SK-N-SH (cell line): ENCODE measurements at regions not wholly inside any gene's neighbourhood (a gene's known extent, or its start where the extent isn't known, plus 50 kb on each side); places are given as distances from the start of the nearest gene placed in this dataset.

ENCODE experiments used
- CTCF ChIA-PET: fragments of 300-600, 350-600 bp; formaldehyde crosslinking; extraction: SDS; loops from one replicate; lab custom pipeline; 2021; lab: Yijun Ruan, JAX
- POLR2A ChIA-PET: fragments of 350-600 bp; sonication (Branson Sonifier 250); formaldehyde crosslinking; extraction: SDS; loops from one replicate; lab custom pipeline; 2020; ENCODE audit warnings: antibody characterized with exemption, inconsistent platforms; lab: Yijun Ruan, JAX
- DNase-seq: peaks from one replicate; pipeline ENCODE4 v3.0.0; 2012
- H2AFZ ChIP-seq: fragments of 200-600 bp; sonication (generic); 2 replicates; pipeline ENCODE4 v1.8.1; 2016; ENCODE audit warnings: antibody characterized with exemption, mild to moderate bottlenecking, low read depth
- H3F3A ChIP-seq: fragments of 200-600 bp; sonication (generic); replicated peaks from 2 replicates; pipeline ENCODE3; 2016; ENCODE audit warnings: antibody characterized with exemption, mild to moderate bottlenecking; ENCODE audit not compliant: insufficient read depth
- H3K27ac ChIP-seq, 2 experiments: fragments of 200-500 bp in 1 of 2; fragments of 200-600 bp in 1 of 2; sonication (Bioruptor generic) in 1 of 2; sonication (generic), shearing (Covaris generic) in 1 of 2; 2 replicates each; pipeline versions ENCODE4 v1.5.1 to v1.6.1; 2014 to 2016; ENCODE audit warnings: low read depth in 2 of 2, inconsistent platforms in 1 of 2, low read length in 1 of 2, mild to moderate bottlenecking in 1 of 2, mixed read lengths in 1 of 2
- H3K27me3 ChIP-seq: fragments of 200-600 bp; sonication (generic), shearing (Covaris generic); 2 replicates; pipeline ENCODE4 v1.6.1; 2016; ENCODE audit warnings: mixed run types; ENCODE audit not compliant: insufficient read depth
- H3K36me3 ChIP-seq, 2 experiments: fragments of 200-500 bp in 1 of 2; fragments of 200-600 bp in 1 of 2; sonication (Bioruptor generic) in 1 of 2; sonication (generic) in 1 of 2; replicated peaks in 1 of 2; 2 replicates each; pipeline versions ENCODE3 to v1.5.1; 2014 to 2016; ENCODE audit warnings: low read length in 1 of 2, mild to moderate bottlenecking in 1 of 2; ENCODE audit not compliant: insufficient read depth in 2 of 2, control insufficient read depth in 1 of 2
- H3K4me1 ChIP-seq, 2 experiments: fragments of 200-500 bp in 1 of 2; fragments of 200-600 bp in 1 of 2; sonication (Bioruptor generic) in 1 of 2; sonication (generic), shearing (Covaris generic) in 1 of 2; 2 replicates each; pipeline versions ENCODE4 v1.5.1 to v1.6.1; 2014 to 2016; ENCODE audit warnings: low read depth in 1 of 2, low read length in 1 of 2, mixed run types in 1 of 2; ENCODE audit not compliant: insufficient read depth in 2 of 2, control insufficient read depth in 1 of 2
- H3K4me2 ChIP-seq: fragments of 200-600 bp; sonication (generic), shearing (Covaris generic); 2 replicates; pipeline ENCODE4 v1.6.1; 2017; ENCODE audit warnings: mixed run types
- H3K4me3 ChIP-seq, 2 experiments: fragments of 200-500 bp in 1 of 2; fragments of 200-600 bp in 1 of 2; sonication (Bioruptor generic) in 1 of 2; sonication (generic), shearing (Covaris generic) in 1 of 2; 2 replicates each; pipeline versions ENCODE4 v1.5.1 to v1.8.1; 2014 to 2016; ENCODE audit warnings: low read depth in 2 of 2, inconsistent platforms in 1 of 2, low read length in 1 of 2, mild to moderate bottlenecking in 1 of 2, mixed read lengths in 1 of 2, moderate library complexity in 1 of 2
- H3K79me2 ChIP-seq: fragments of 200-600 bp; sonication (generic); 2 replicates; pipeline ENCODE4 v1.8.1; 2017; ENCODE audit warnings: mild to moderate bottlenecking; ENCODE audit not compliant: insufficient read depth
- H3K9ac ChIP-seq: fragments of 200-600 bp; sonication (generic); 2 replicates; pipeline ENCODE4 v1.6.1; 2017; ENCODE audit warnings: mixed run types
- H3K9me2 ChIP-seq: fragments of 200-600 bp; sonication (generic); 2 replicates; pipeline ENCODE4 v1.6.1; 2017; ENCODE audit warnings: mixed run types
- H3K9me3 ChIP-seq: fragments of 200-600 bp; sonication (generic); 2 replicates; pipeline ENCODE4 v1.6.1; 2017; ENCODE audit warnings: mixed run types, mild to moderate bottlenecking, moderate library complexity
- H4K20me1 ChIP-seq: fragments of 200-600 bp; sonication (generic); 2 replicates; pipeline ENCODE4 v1.6.1; 2017; ENCODE audit warnings: mild to moderate bottlenecking, mixed run types; ENCODE audit not compliant: insufficient read depth
- CHD2 ChIP-seq: fragments of 150-350 bp; IDR thresholded peaks from 2 replicates; pipeline ENCODE4 v1.6.1; 2018; ENCODE audit warnings: low read length; ENCODE audit not compliant: partially characterized antibody
- EP300 ChIP-seq, 2 experiments: IDR thresholded peaks; 2 replicates each; pipeline versions ENCODE4 v1.4.0 to v1.6.1; 2012; ENCODE audit warnings: borderline replicate concordance in 1 of 2, low read depth in 1 of 2, low read length in 1 of 2
- EZH2phosphoT487 ChIP-seq: fragments of 200-600 bp; sonication (generic); IDR thresholded peaks from 2 replicates; pipeline ENCODE4 v1.6.1; 2017; ENCODE audit warnings: low read depth, mixed run types, mild to moderate bottlenecking, antibody characterized with exemption, moderate library complexity, borderline replicate concordance
- FOSL2 ChIP-seq: IDR thresholded peaks from 2 replicates; pipeline ENCODE4 v1.4.0; 2012; ENCODE audit warnings: low read depth, mild to moderate bottlenecking, moderate library complexity, borderline replicate concordance
- FOXJ3 ChIP-seq: sonication (generic); formaldehyde crosslinking; IDR thresholded peaks from 2 replicates; pipeline ENCODE4 v1.5.1; 2020; ENCODE audit warnings: mild to moderate bottlenecking, missing genetic modification reagents
- GATA2 ChIP-seq: sonication (generic); formaldehyde crosslinking; IDR thresholded peaks from 2 replicates; pipeline ENCODE4 v1.5.0; 2020; ENCODE audit warnings: mild to moderate bottlenecking, missing genetic modification reagents
- JUND ChIP-seq: IDR thresholded peaks from 2 replicates; pipeline ENCODE4 v1.4.0; 2012
- MEF2A ChIP-seq: IDR thresholded peaks from 2 replicates; pipeline ENCODE4 v1.4.0; 2012; ENCODE audit warnings: low read depth, borderline replicate concordance
- MXI1 ChIP-seq: IDR thresholded peaks from 2 replicates; pipeline ENCODE4 v1.6.1; 2012; ENCODE audit warnings: mild to moderate bottlenecking, low read depth, low read length, improper control_type of control experiment
- NRF1 ChIP-seq: IDR thresholded peaks from 2 replicates; pipeline ENCODE4 v1.6.1; 2012; ENCODE audit warnings: low read depth, mild to moderate bottlenecking, low read length
- POLR2AphosphoS5 ChIP-seq: IDR thresholded peaks from 2 replicates; pipeline ENCODE4 v1.6.1; 2012; ENCODE audit warnings: low read depth, low read length
- RAD21 ChIP-seq: IDR thresholded peaks from 2 replicates; pipeline ENCODE4 v1.6.1; 2012; ENCODE audit warnings: mild to moderate bottlenecking, low read length
- RCOR1 ChIP-seq: fragments of 150-350 bp; IDR thresholded peaks from 2 replicates; pipeline ENCODE4 v1.6.1; 2017; ENCODE audit warnings: antibody characterized with exemption, low read length
- RFX5 ChIP-seq: IDR thresholded peaks from 2 replicates; pipeline ENCODE4 v1.6.1; 2012; ENCODE audit warnings: mild to moderate bottlenecking, improper control_type of control experiment, low read length
- RXRA ChIP-seq: IDR thresholded peaks from 2 replicates; pipeline ENCODE4 v1.4.0; 2012; ENCODE audit warnings: low read depth, mild to moderate bottlenecking, borderline replicate concordance
- SIN3A ChIP-seq: IDR thresholded peaks from 2 replicates; pipeline ENCODE4 v1.6.1; 2012; ENCODE audit warnings: low read depth, mild to moderate bottlenecking, low read length, moderate library complexity, borderline replicate concordance
- YY1 ChIP-seq: IDR thresholded peaks from 2 replicates; pipeline ENCODE4 v1.4.0; 2012; ENCODE audit warnings: low read depth, mild to moderate bottlenecking
- WGBS: methylation state at CpG from one replicate; pipeline ENCODE4 v1.1.6; 2017; ENCODE audit warnings: low lambda C conversion rate; 5-methylcytosine and 5-hydroxymethylcytosine counted together
- TF ChIP-seq, protein P1 (sequence below): fragments of 150-350 bp; IDR thresholded peaks from 2 replicates; pipeline ENCODE4 v1.6.1; 2017; ENCODE audit warnings: antibody characterized with exemption, low read length, low read depth, borderline replicate concordance

GRCh38 chr20:47964149-47964548 is 178.9 kb upstream of the SULF2 start:
- Histone ChIP-seq H3K79me2 (no peaks in the 10 kb centered on the region), H3K27me3 (no peaks in the 10 kb centered on the region), H3F3A (no peaks in the 10 kb centered on the region), H4K20me1 (no peaks in the 10 kb centered on the region), H3K9me3 (no peaks in the 10 kb centered on the region), H3K36me3 (no peaks in the 10 kb centered on the region), H3K4me2 (no peak overlapping the region), H3K9me2 (no peaks in the 10 kb centered on the region), H2AFZ (no peak overlapping the region)
- WGBS, result 40% methylated on average over 5 of the region's 5 CpGs
- ChIA-PET CTCF (interaction anchor here (1.2 kb wide), 1 partner anchor 38 kb away, joined by 3 read pairs; no protein-coding TSS in a partner anchor), POLR2A (no interaction called here)
- TF ChIP-seq JUND (no peak), MEF2A (no peak)
- TF ChIP-seq, all 33 proteins: peak for 0
- Histone ChIP-seq H3K4me1 (peaks cover 0 to 34% of the 10 kb centered on the region in 2 experiments; a peak in 2 of 4 replicates), H3K4me3 (no peak overlapping the region), H3K9ac (no peak overlapping the region), H3K27ac (no peak overlapping the region)
- no peak for DNase-seq

GRCh38 chr20:47963022-47963421 is 177.7 kb upstream of the SULF2 start:
- no peaks in the 10 kb centered on the region for H3K9me2 ChIP-seq
- H3K4me3 ChIP-seq, result no peak overlapping the region
- H3F3A ChIP-seq, result no peaks in the 10 kb centered on the region
- no peak overlapping the region for H2AFZ ChIP-seq
- no peaks in the 10 kb centered on the region for H3K79me2 ChIP-seq
- TF ChIP-seq GATA2 (CRISPR knock-in tag), result peak; percentile 96
- TF ChIP-seq RXRA, result no peak
- peak; percentile 72; the same call in 1 of the 2 replicates for TF ChIP-seq MXI1
- TF ChIP-seq YY1, result no peak
- TF ChIP-seq NRF1, result peak; percentile 46; the same call in 1 of the 2 replicates
- TF ChIP-seq RFX5, result no peak
- peak; percentile 92 for TF ChIP-seq RCOR1
- TF ChIP-seq POLR2AphosphoS5, result no peak
- peak in 1 of 2 experiments; percentile 81; a peak in 2 of 4 replicates for TF ChIP-seq EP300 (IDR thresholded peaks at IDR 0.05; ENCODE audit: borderline replicate concordance in 1 of 2, low read depth in 1 of 2, low read length in 1 of 2)
- no peak for TF ChIP-seq SIN3A
- TF ChIP-seq FOXJ3 (CRISPR knock-in tag), result peak; percentile 74
- TF ChIP-seq EZH2phosphoT487, result no peak
- no peak for TF ChIP-seq FOSL2
- TF ChIP-seq, protein P1, sequence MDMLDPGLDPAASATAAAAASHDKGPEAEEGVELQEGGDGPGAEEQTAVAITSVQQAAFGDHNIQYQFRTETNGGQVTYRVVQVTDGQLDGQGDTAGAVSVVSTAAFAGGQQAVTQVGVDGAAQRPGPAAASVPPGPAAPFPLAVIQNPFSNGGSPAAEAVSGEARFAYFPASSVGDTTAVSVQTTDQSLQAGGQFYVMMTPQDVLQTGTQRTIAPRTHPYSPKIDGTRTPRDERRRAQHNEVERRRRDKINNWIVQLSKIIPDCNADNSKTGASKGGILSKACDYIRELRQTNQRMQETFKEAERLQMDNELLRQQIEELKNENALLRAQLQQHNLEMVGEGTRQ, result no peak
- peak; percentile 70 for TF ChIP-seq CHD2
- TF ChIP-seq RAD21, result no peak; the same call in 1 of the 2 replicates
- 36% methylated on average over 8 of the region's 8 CpGs for WGBS
- no peaks in the 10 kb centered on the region for H3K27me3 ChIP-seq
- DNase-seq, result peak; percentile 80
- ChIA-PET CTCF (interaction anchor here (0.9 to 2.1 kb wide), 10 partner anchors 10 to 657 kb away, joined by 3 to 9 read pairs (median 4); no protein-coding TSS in a partner anchor), POLR2A (interaction anchor here (1.1 kb wide), 1 partner anchor 13 kb away, joined by 3 read pairs; no protein-coding TSS in a partner anchor)
- H3K9me3 ChIP-seq, result no peaks in the 10 kb centered on the region
- no peak overlapping the region for H3K4me2 ChIP-seq
- peak overlapping the region in 1 of 2 experiments; percentile 91; a peak in 2 of 4 replicates for H3K27ac ChIP-seq
- no peaks in the 10 kb centered on the region for H4K20me1 ChIP-seq
- H3K9ac ChIP-seq, result no peak overlapping the region
- H3K4me1 ChIP-seq, result peaks cover 0 to 41% of the 10 kb centered on the region in 2 experiments; a peak in 2 of 4 replicates
- H3K36me3 ChIP-seq, result no peaks in the 10 kb centered on the region
